AG04450 (cell line): ENCODE measurements at regions not wholly inside any gene's neighbourhood (a gene's known extent, or its start where the extent isn't known, plus 50 kb on each side); places are given as distances from the start of the nearest gene placed in this dataset.

Source experiments
- CTCF ChIA-PET: fragments of 300-600, 350-600 bp; formaldehyde crosslinking; extraction: SDS; loops from one replicate; lab custom pipeline; 2022; ENCODE audit warnings: antibody characterized with exemption, inconsistent platforms; lab: Charles Lee
- POLR2A ChIA-PET: fragments of 350-600 bp; formaldehyde crosslinking; extraction: SDS; loops from one replicate; lab custom pipeline; 2021; ENCODE audit warnings: antibody characterized with exemption, inconsistent platforms; lab: Yijun Ruan, JAX
- DNase-seq: peaks from one replicate; pipeline ENCODE4 v3.0.0-alpha.2; 2011; ENCODE audit warnings: low read depth, low spot score
- H3K27ac ChIP-seq: one replicate; pipeline ENCODE4 v1.5.1; 2012; ENCODE audit warnings: low read depth, low read length, control low read depth
- H3K27me3 ChIP-seq: one replicate; pipeline ENCODE4 v1.6.0; 2012; ENCODE audit warnings: low read length; ENCODE audit not compliant: control insufficient read depth, insufficient read depth
- H3K4me3 ChIP-seq: 2 replicates; pipeline ENCODE4 v1.5.1; 2011; ENCODE audit warnings: mild to moderate bottlenecking, low read depth, low read length, control low read depth
- H3K9me3 ChIP-seq: 2 replicates; pipeline ENCODE4 v1.5.1; 2012; ENCODE audit warnings: low read length; ENCODE audit not compliant: control insufficient read depth, insufficient read depth
- CTCF ChIP-seq: IDR thresholded peaks from 2 replicates; pipeline ENCODE4 v1.5.1; 2011; ENCODE audit warnings: low read depth, low read length, control low read depth, inconsistent platforms

- H3K27me3 ChIP-seq = no peaks in the 10 kb centered on the region
- DNase-seq = no peak
- no peak for TF ChIP-seq CTCF
- POLR2A ChIA-PET = no interaction called here
- no peaks in the 10 kb centered on the region for H3K9me3 ChIP-seq
- CTCF ChIA-PET = no interaction called here
- H3K4me3 ChIP-seq = no peak overlapping the region
- no peak overlapping the region for H3K27ac ChIP-seq
Measured at GRCh38 chr13:44298314-44298713, 75.3 kb upstream of the SERP2 start.

GRCh38 chr13:44299152-44299943 is 74.3 kb upstream of the SERP2 start:
- H3K9me3 ChIP-seq = no peaks in the 10 kb centered on the region
- CTCF ChIA-PET = no interaction called here
- no peak for DNase-seq
- TF ChIP-seq CTCF = no peak
- POLR2A ChIA-PET = no interaction called here
- no peak overlapping the region for H3K4me3 ChIP-seq
- no peak overlapping the region for H3K27ac ChIP-seq
- H3K27me3 ChIP-seq = no peaks in the 10 kb centered on the region

- CTCF ChIA-PET = no interaction called here
- Histone ChIP-seq H3K27me3 (no peaks in the 10 kb centered on the region), H3K4me3 (no peak overlapping the region), H3K9me3 (no peaks in the 10 kb centered on the region), H3K27ac (peak overlapping the region; percentile 23)
- DNase-seq = no peak
- POLR2A ChIA-PET = no interaction called here
- no peak for TF ChIP-seq CTCF
Measured at GRCh38 chr13:44300895-44301638, 72.6 kb upstream of the SERP2 start.

- CTCF ChIA-PET = no interaction called here
- Histone ChIP-seq H3K9me3 (no peaks in the 10 kb centered on the region), H3K27ac (no peak overlapping the region), H3K27me3 (no peaks in the 10 kb centered on the region), H3K4me3 (no peak overlapping the region)
- no peak for DNase-seq
- POLR2A ChIA-PET = no interaction called here
- TF ChIP-seq CTCF = no peak
Measured at GRCh38 chr13:44301639-44302015, 72.0 kb upstream of the SERP2 start.

- no peak for DNase-seq
- Histone ChIP-seq H3K27ac (no peak overlapping the region), H3K9me3 (no peaks in the 10 kb centered on the region), H3K4me3 (no peak overlapping the region), H3K27me3 (no peaks in the 10 kb centered on the region)
- POLR2A ChIA-PET = no interaction called here
- no peak for TF ChIP-seq CTCF
- CTCF ChIA-PET = no interaction called here
Measured at GRCh38 chr13:44302233-44302632, 71.4 kb upstream of the SERP2 start.
